GM23248 (cell line): ENCODE measurements at regions not wholly inside any gene's neighbourhood (a gene's known extent, or its start where the extent isn't known, plus 50 kb on each side); places are given as distances from the start of the nearest gene placed in this dataset.
"Not testable (repeated sequence)": the region's sequence is repeated elsewhere in the genome, so short reads cannot be mapped to it uniquely, and the experiment has no call there.

ENCODE experiments used
- DNase-seq: peaks from one replicate; pipeline ENCODE4 v3.0.0-alpha.2; 2015
- H2AFZ ChIP-seq: fragments of 200-600 bp; sonication (generic); 2 replicates; pipeline ENCODE4 v1.6.1; 2016; ENCODE audit warnings: antibody characterized with exemption
- H3F3A ChIP-seq: fragments of 200-600 bp; sonication (generic); 2 replicates; pipeline ENCODE4 v1.6.1; 2016; ENCODE audit warnings: mild to moderate bottlenecking, antibody characterized with exemption, mixed run types; ENCODE audit not compliant: insufficient read depth
- H3K27ac ChIP-seq: fragments of 200-600 bp; sonication (generic); 2 replicates; pipeline ENCODE4 v1.5.1; 2016; ENCODE audit warnings: mild to moderate bottlenecking
- H3K27me3 ChIP-seq: fragments of 200-600 bp; sonication (generic); replicated peaks from 2 replicates; pipeline ENCODE4 v1.6.1; 2016; ENCODE audit warnings: mild to moderate bottlenecking; ENCODE audit not compliant: insufficient read depth
- H3K36me3 ChIP-seq: fragments of 200-600 bp; sonication (generic); 2 replicates; pipeline ENCODE4 v1.6.1; 2016; ENCODE audit warnings: low read depth, mild to moderate bottlenecking
- H3K4me1 ChIP-seq: fragments of 200-600 bp; sonication (generic); 2 replicates; pipeline ENCODE4 v1.6.1; 2016; ENCODE audit warnings: mild to moderate bottlenecking; ENCODE audit not compliant: insufficient read depth
- H3K4me2 ChIP-seq: fragments of 200-600 bp; sonication (generic); one replicate; pipeline ENCODE4 v1.6.1; 2016; ENCODE audit warnings: mild to moderate bottlenecking; ENCODE audit not compliant: unreplicated experiment
- H3K4me3 ChIP-seq: fragments of 200-600 bp; sonication (generic); 2 replicates; pipeline ENCODE4 v1.5.1; 2016; ENCODE audit warnings: mild to moderate bottlenecking
- H3K79me2 ChIP-seq: fragments of 200-600 bp; sonication (generic); 2 replicates; pipeline ENCODE4 v1.6.1; 2016; ENCODE audit warnings: mild to moderate bottlenecking; ENCODE audit not compliant: insufficient read depth
- H3K9ac ChIP-seq: fragments of 200-600 bp; sonication (generic); 2 replicates; pipeline ENCODE4 v1.6.1; 2016; ENCODE audit warnings: mild to moderate bottlenecking
- H3K9me2 ChIP-seq: fragments of 200-600 bp; sonication (generic); 2 replicates; pipeline ENCODE4 v1.6.1; 2016; ENCODE audit warnings: mixed run types, mild to moderate bottlenecking, moderate library complexity; ENCODE audit not compliant: insufficient read depth
- H3K9me3 ChIP-seq: fragments of 200-600 bp; sonication (generic); one replicate; pipeline ENCODE4 v1.6.1; 2017; ENCODE audit warnings: low read depth
- H4K20me1 ChIP-seq: fragments of 200-600 bp; sonication (generic); 2 replicates; pipeline ENCODE4 v1.6.0; 2016; ENCODE audit not compliant: insufficient read depth
- EZH2 ChIP-seq: fragments of 200-600 bp; sonication (generic); IDR thresholded peaks from 2 replicates; pipeline ENCODE4 v1.6.1; 2018; ENCODE audit warnings: antibody characterized with exemption, mild to moderate bottlenecking; ENCODE audit not compliant: insufficient read depth, poor library complexity, severe bottlenecking
- EZH2phosphoT487 ChIP-seq: fragments of 200-600 bp; sonication (generic); IDR thresholded peaks from 2 replicates; pipeline ENCODE4 v1.6.1; 2018; ENCODE audit warnings: antibody characterized with exemption, moderate library complexity, mild to moderate bottlenecking, low read depth; ENCODE audit not compliant: insufficient read depth
- WGBS, 2 experiments: methylation state at CpG; one replicate each; pipeline ENCODE4 v1.1.6; 2015 to 2017; ENCODE audit warnings: low lambda C conversion rate in 2 of 2, low coverage in 1 of 2; ENCODE audit errors: missing lambda C conversion rate in 2 of 2; 5-methylcytosine and 5-hydroxymethylcytosine counted together
- in situ Hi-C: fragments of 300-500 bp; cut with MboI; formaldehyde crosslinking; loops from 2 replicates; pipeline ENCODE4 v1.15.0; 2020

GRCh38 chr9:103225702-103226646 is 230.8 kb downstream of the CYLC2 start:
- Histone ChIP-seq H3K9ac (no peak overlapping the region), H3K4me1 (no peaks in the 10 kb centered on the region), H3K4me2 (no peak overlapping the region), H3F3A (no peaks in the 10 kb centered on the region), H3K79me2 (no peaks in the 10 kb centered on the region), H3K36me3 (no peaks in the 10 kb centered on the region), H3K9me2 (no peaks in the 10 kb centered on the region), H3K4me3 (no peak overlapping the region), H3K9me3 (no peaks in the 10 kb centered on the region), H2AFZ (no peak overlapping the region), H4K20me1 (no peaks in the 10 kb centered on the region), H3K27me3 (no peaks in the 10 kb centered on the region), H3K27ac (no peak overlapping the region)
- DNase-seq: no peak
- TF ChIP-seq EZH2phosphoT487 (no peak), EZH2 (no peak)
- WGBS, 2 experiments: 15% methylated on average over 4 of the region's 4 CpGs
- in situ Hi-C loops: no loop called here

- Histone ChIP-seq H3K79me2 (no peaks in the 10 kb centered on the region), H2AFZ (no peak overlapping the region), H3K4me2 (no peak overlapping the region), H3K9ac (no peak overlapping the region), H3K9me3 (no peaks in the 10 kb centered on the region), H3K4me3 (no peak overlapping the region), H3K4me1 (no peaks in the 10 kb centered on the region), H3K36me3 (no peaks in the 10 kb centered on the region), H3F3A (no peaks in the 10 kb centered on the region), H3K9me2 (no peaks in the 10 kb centered on the region), H3K27me3 (no peaks in the 10 kb centered on the region), H4K20me1 (no peaks in the 10 kb centered on the region), H3K27ac (no peak overlapping the region)
- in situ Hi-C loops: no loop called here
- TF ChIP-seq EZH2: no peak
- no peak for TF ChIP-seq EZH2phosphoT487
- 16 to 20% methylated on average over 1 of the region's 1 CpG for WGBS, 2 experiments
- no peak for DNase-seq
These were observed 231.5 kb downstream of the CYLC2 start for GRCh38 chr9:103226647-103227013.

- H3K27me3 ChIP-seq, H2AFZ ChIP-seq, H3K9ac ChIP-seq, H4K20me1 ChIP-seq, H3K9me3 ChIP-seq, H3K9me2 ChIP-seq, H3F3A ChIP-seq, DNase-seq, H3K79me2 ChIP-seq, H3K36me3 ChIP-seq, in situ Hi-C loops, H3K27ac ChIP-seq, H3K4me1 ChIP-seq, H3K4me3 ChIP-seq, H3K4me2 ChIP-seq: not testable (repeated sequence)
- 70 to 71% methylated on average over 21 to 23 of the region's 24 CpGs for WGBS, 2 experiments
These were observed 242.5 kb downstream of the CYLC2 start for GRCh38 chr9:103237571-103238109.

- H3F3A ChIP-seq: no peaks in the 10 kb centered on the region
- no peak overlapping the region for H2AFZ ChIP-seq
- H3K4me1 ChIP-seq: no peaks in the 10 kb centered on the region
- H3K9ac ChIP-seq: no peak overlapping the region
- DNase-seq: no peak
- in situ Hi-C loops: no loop called here
- H3K9me3 ChIP-seq: no peaks in the 10 kb centered on the region
- no peaks in the 10 kb centered on the region for H3K9me2 ChIP-seq
- H3K4me3 ChIP-seq: no peak overlapping the region
- no peak overlapping the region for H3K4me2 ChIP-seq
- 4 to 16% methylated on average over 1 of the region's 1 CpG for WGBS, 2 experiments
- no peaks in the 10 kb centered on the region for H4K20me1 ChIP-seq
- H3K79me2 ChIP-seq: no peaks in the 10 kb centered on the region
- H3K36me3 ChIP-seq: no peaks in the 10 kb centered on the region
- TF ChIP-seq EZH2phosphoT487: no peak
- no peak for TF ChIP-seq EZH2
- no peaks in the 10 kb centered on the region for H3K27me3 ChIP-seq
- no peak overlapping the region for H3K27ac ChIP-seq
These were observed 246.9 kb downstream of the CYLC2 start for GRCh38 chr9:103242025-103242424.
